ENCODE measurements at regions not wholly inside any gene's neighbourhood (a gene's known extent, or its start where the extent isn't known, plus 50 kb on each side); places are given as distances from the start of the nearest gene placed in this dataset.

GRCh38 chr2:19026261-19026660, 332.2 kb downstream of the OSR1 start:
- no peaks in the 10 kb centered on the region for H4K20me1 ChIP-seq (replicated peaks; ENCODE audit: control insufficient read depth, insufficient read depth, low read length)
- H3K27ac ChIP-seq (ENCODE audit: extremely low read depth, low read depth, low read length), result no peak overlapping the region
- in situ Hi-C loops (cut with MboI) (no loop called here), intact Hi-C loops (cut with micrococcal nuclease) (no loop called here)
- no peaks in the 10 kb centered on the region for H3K9me3 ChIP-seq (replicated peaks; ENCODE audit: control insufficient read depth, insufficient read depth, low read depth, low read length)
- no peaks in the 10 kb centered on the region for H3K79me2 ChIP-seq (ENCODE audit: control insufficient read depth, insufficient read depth, low read length)
- H3K9me1 ChIP-seq (ENCODE audit: control insufficient read depth, insufficient read depth, low read length), result no peaks in the 10 kb centered on the region
- H3K36me3 ChIP-seq (ENCODE audit: control insufficient read depth, insufficient read depth, low read length), result no peaks in the 10 kb centered on the region
- H2AFZ ChIP-seq (ENCODE audit: low read depth, low read length), result no peak overlapping the region
- TF ChIP-seq NFE2L1 (tag; IDR thresholded peaks at IDR 0.05; ENCODE audit: borderline replicate concordance, low read depth) (no peak), ZNF277 (CRISPR knock-in tag; IDR thresholded peaks at IDR 0.05; ENCODE audit: borderline replicate concordance) (no peak), CBFB (CRISPR knock-in tag; IDR thresholded peaks at IDR 0.05) (no peak), ZNF586 (CRISPR knock-in tag; conservative IDR thresholded peaks at IDR 0.05) (no peak), ATF1 (CRISPR knock-in tag; IDR thresholded peaks at IDR 0.05) (no peak), ATF1 (tag; IDR thresholded peaks at IDR 0.05) (no peak), ZNF12 (CRISPR knock-in tag; IDR thresholded peaks at IDR 0.05) (no peak), RREB1 (CRISPR knock-in tag; IDR thresholded peaks at IDR 0.05) (no peak), ERF (CRISPR knock-in tag; IDR thresholded peaks at IDR 0.05) (no peak), JUNB (CRISPR knock-in tag; conservative IDR thresholded peaks at IDR 0.05) (no peak), E2F8 (IDR thresholded peaks at IDR 0.05; ENCODE audit: low read depth, partially characterized antibody) (no peak)
- TF ChIP-seq, protein P1, sequence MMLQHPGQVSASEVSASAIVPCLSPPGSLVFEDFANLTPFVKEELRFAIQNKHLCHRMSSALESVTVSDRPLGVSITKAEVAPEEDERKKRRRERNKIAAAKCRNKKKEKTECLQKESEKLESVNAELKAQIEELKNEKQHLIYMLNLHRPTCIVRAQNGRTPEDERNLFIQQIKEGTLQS (IDR thresholded peaks at IDR 0.05), result no peak
- TF ChIP-seq, protein P1 (CRISPR knock-in tag; conservative IDR thresholded peaks at IDR 0.05), result no peak
- ATAC-seq (no peak), DNase-seq (ENCODE audit: extremely low read depth in 1 of 4, low spot score in 3 of 4) (no peak), FAIRE-seq (peak; percentile 15)
- no TSS peak for BruUV-seq (replicated peaks)
- H3K9ac ChIP-seq (ENCODE audit: insufficient read depth in 1 of 2, low read depth in 2 of 2, low read length in 2 of 2), result no peak overlapping the region
- H3K4me1 ChIP-seq (replicated peaks in 1 of 2; ENCODE audit: control insufficient read depth in 2 of 2, insufficient read depth in 2 of 2, low read length in 2 of 2), result no peaks in the 10 kb centered on the region
- CTCF ChIA-PET (ENCODE audit: low intra/inter-chr PET ratio), result no interaction called here
- 0% methylated on average over 2 of the region's 2 CpGs for WGBS (ENCODE audit: insufficient coverage, low coverage, missing lambda C conversion rate)
- H3K4me3 ChIP-seq, result no peak overlapping the region
- H3K27me3 ChIP-seq (ENCODE audit: control insufficient read depth in 2 of 2, insufficient read depth in 2 of 2, low read length in 2 of 2), result no peaks in the 10 kb centered on the region
- H3K4me2 ChIP-seq (ENCODE audit: insufficient read depth, low read length), result no peak overlapping the region
- POLR2A ChIA-PET, result no interaction called here
